Dendritic cell treated with granulocyte-macrophage colony-stimulating factor and Interleukin-4, amounts not matched to agents 40 ng/mL and 50 ng/mL, for 4 days (primary cell): ENCODE measurements at regions not wholly inside any gene's neighbourhood (a gene's known extent, or its start where the extent isn't known, plus 50 kb on each side); places are given as distances from the start of the nearest gene placed in this dataset.

Experiments
- H3K27ac Mint-ChIP-seq: one replicate; pipeline ENCODE4 v1.8.0; 2022; ENCODE audit warnings: mild to moderate bottlenecking, mixed read lengths
- H3K27me3 Mint-ChIP-seq: one replicate; pipeline ENCODE4 v1.8.0; 2022; ENCODE audit warnings: mild to moderate bottlenecking, mixed read lengths
- H3K36me3 Mint-ChIP-seq: one replicate; pipeline ENCODE4 v1.8.0; 2022; ENCODE audit warnings: low read depth, mixed read lengths
- H3K4me1 Mint-ChIP-seq: one replicate; pipeline ENCODE4 v1.8.0; 2022; ENCODE audit warnings: low read depth, mixed read lengths
- H3K4me3 Mint-ChIP-seq: one replicate; pipeline ENCODE4 v1.8.0; 2022; ENCODE audit warnings: mild to moderate bottlenecking, moderate library complexity, mixed read lengths
- H3K9me3 Mint-ChIP-seq: one replicate; pipeline ENCODE4 v1.8.0; 2022; ENCODE audit warnings: mixed read lengths
- intact Hi-C: fragments of 100-400 bp; cut with micrococcal nuclease; formaldehyde crosslinking; loops from one replicate; pipeline ENCODE4 v1.15.0; 2022

- H3K4me1 Mint-ChIP-seq: no peaks in the 10 kb centered on the region
- no peaks in the 10 kb centered on the region for H3K9me3 Mint-ChIP-seq
- intact Hi-C loops: no loop called here
- H3K27me3 Mint-ChIP-seq: peaks cover 1% of the 10 kb centered on the region
- no peaks in the 10 kb centered on the region for H3K36me3 Mint-ChIP-seq
- H3K4me3 Mint-ChIP-seq: no peak overlapping the region
- H3K27ac Mint-ChIP-seq: no peak overlapping the region
These were observed 80.7 kb downstream of the DIPK2A start for GRCh38 chr3:144052275-144052674.

GRCh38 chr3:144053121-144053520 lies 81.5 kb downstream of the DIPK2A start:
- Mint-ChIP-seq H3K9me3 (no peaks in the 10 kb centered on the region), H3K4me1 (no peaks in the 10 kb centered on the region), H3K27ac (no peak overlapping the region), H3K36me3 (no peaks in the 10 kb centered on the region), H3K27me3 (peaks cover 1% of the 10 kb centered on the region), H3K4me3 (no peak overlapping the region)
- intact Hi-C loops: no loop called here

- H3K27me3 Mint-ChIP-seq: peaks cover 1% of the 10 kb centered on the region
- no peak overlapping the region for H3K4me3 Mint-ChIP-seq
- H3K36me3 Mint-ChIP-seq: no peaks in the 10 kb centered on the region
- no peaks in the 10 kb centered on the region for H3K4me1 Mint-ChIP-seq
- intact Hi-C loops: no loop called here
- no peak overlapping the region for H3K27ac Mint-ChIP-seq
- no peaks in the 10 kb centered on the region for H3K9me3 Mint-ChIP-seq
These were observed 83.1 kb downstream of the DIPK2A start for GRCh38 chr3:144054766-144055165.

GRCh38 chr3:144055604-144056003 lies 84.0 kb downstream of the DIPK2A start:
- no peaks in the 10 kb centered on the region for H3K4me1 Mint-ChIP-seq
- intact Hi-C loops: no loop called here
- H3K27me3 Mint-ChIP-seq: peaks cover 1% of the 10 kb centered on the region
- H3K4me3 Mint-ChIP-seq: no peak overlapping the region
- no peak overlapping the region for H3K27ac Mint-ChIP-seq
- no peaks in the 10 kb centered on the region for H3K9me3 Mint-ChIP-seq
- no peaks in the 10 kb centered on the region for H3K36me3 Mint-ChIP-seq

GRCh38 chr3:144058713-144059112 lies 87.1 kb downstream of the DIPK2A start:
- H3K27me3 Mint-ChIP-seq: no peaks in the 10 kb centered on the region
- intact Hi-C loops: no loop called here
- H3K27ac Mint-ChIP-seq: no peak overlapping the region
- no peaks in the 10 kb centered on the region for H3K4me1 Mint-ChIP-seq
- H3K36me3 Mint-ChIP-seq: no peaks in the 10 kb centered on the region
- no peak overlapping the region for H3K4me3 Mint-ChIP-seq
- no peaks in the 10 kb centered on the region for H3K9me3 Mint-ChIP-seq

- H3K27me3 Mint-ChIP-seq: no peaks in the 10 kb centered on the region
- H3K27ac Mint-ChIP-seq: no peak overlapping the region
- intact Hi-C loops: no loop called here
- no peak overlapping the region for H3K4me3 Mint-ChIP-seq
- H3K36me3 Mint-ChIP-seq: no peaks in the 10 kb centered on the region
- no peaks in the 10 kb centered on the region for H3K9me3 Mint-ChIP-seq
- H3K4me1 Mint-ChIP-seq: no peaks in the 10 kb centered on the region
These were observed 87.9 kb downstream of the DIPK2A start for GRCh38 chr3:144059481-144059880.

GRCh38 chr3:144060881-144061280 lies 89.3 kb downstream of the DIPK2A start:
- no peaks in the 10 kb centered on the region for H3K4me1 Mint-ChIP-seq
- intact Hi-C loops: no loop called here
- no peak overlapping the region for H3K27ac Mint-ChIP-seq
- H3K36me3 Mint-ChIP-seq: no peaks in the 10 kb centered on the region
- no peaks in the 10 kb centered on the region for H3K9me3 Mint-ChIP-seq
- H3K27me3 Mint-ChIP-seq: no peaks in the 10 kb centered on the region
- H3K4me3 Mint-ChIP-seq: no peak overlapping the region

- H3K27me3 Mint-ChIP-seq: no peaks in the 10 kb centered on the region
- no peak overlapping the region for H3K27ac Mint-ChIP-seq
- intact Hi-C loops: no loop called here
- H3K4me3 Mint-ChIP-seq: no peak overlapping the region
- H3K36me3 Mint-ChIP-seq: no peaks in the 10 kb centered on the region
- no peaks in the 10 kb centered on the region for H3K4me1 Mint-ChIP-seq
- no peaks in the 10 kb centered on the region for H3K9me3 Mint-ChIP-seq
These were observed 91.7 kb downstream of the DIPK2A start for GRCh38 chr3:144063306-144063705.

- H3K36me3 Mint-ChIP-seq: no peaks in the 10 kb centered on the region
- no peaks in the 10 kb centered on the region for H3K4me1 Mint-ChIP-seq
- no peak overlapping the region for H3K4me3 Mint-ChIP-seq
- intact Hi-C loops: no loop called here
- H3K9me3 Mint-ChIP-seq: peaks cover 24% of the 10 kb centered on the region
- H3K27me3 Mint-ChIP-seq: no peaks in the 10 kb centered on the region
- H3K27ac Mint-ChIP-seq: no peak overlapping the region
These were observed 95.4 kb downstream of the DIPK2A start for GRCh38 chr3:144067059-144067458.

GRCh38 chr3:144073698-144074097 lies 102.1 kb downstream of the DIPK2A start:
- no peaks in the 10 kb centered on the region for H3K27me3 Mint-ChIP-seq
- H3K4me1 Mint-ChIP-seq: no peaks in the 10 kb centered on the region

GRCh38 chr3:144079634-144080033 lies 108.0 kb downstream of the DIPK2A start:
- no peaks in the 10 kb centered on the region for H3K36me3 Mint-ChIP-seq
- no peaks in the 10 kb centered on the region for H3K4me1 Mint-ChIP-seq
- H3K9me3 Mint-ChIP-seq: no peaks in the 10 kb centered on the region
- H3K27me3 Mint-ChIP-seq: no peaks in the 10 kb centered on the region
- intact Hi-C loops: no loop called here
- no peak overlapping the region for H3K4me3 Mint-ChIP-seq
- no peak overlapping the region for H3K27ac Mint-ChIP-seq

More at GRCh38 chr3:144073698-144074097, 102.1 kb downstream of the DIPK2A start:
- Mint-ChIP-seq H3K27ac (no peak overlapping the region), H3K36me3 (no peaks in the 10 kb centered on the region), H3K9me3 (peaks cover 30% of the 10 kb centered on the region), H3K4me3 (no peak overlapping the region)
- intact Hi-C loops: no loop called here

- intact Hi-C loops: no loop called here
- H3K4me3 Mint-ChIP-seq: no peak overlapping the region
- no peaks in the 10 kb centered on the region for H3K9me3 Mint-ChIP-seq
- no peaks in the 10 kb centered on the region for H3K36me3 Mint-ChIP-seq
- H3K4me1 Mint-ChIP-seq: peaks cover 5% of the 10 kb centered on the region
- no peak overlapping the region for H3K27ac Mint-ChIP-seq
- H3K27me3 Mint-ChIP-seq: peaks cover 2% of the 10 kb centered on the region
These were observed 113.3 kb downstream of the DIPK2A start for GRCh38 chr3:144084929-144085328.

GRCh38 chr3:144085964-144086363 lies 114.3 kb downstream of the DIPK2A start:
- H3K27me3 Mint-ChIP-seq: peaks cover 2% of the 10 kb centered on the region
- peaks cover 5% of the 10 kb centered on the region for H3K4me1 Mint-ChIP-seq
- H3K4me3 Mint-ChIP-seq: no peak overlapping the region
- no peaks in the 10 kb centered on the region for H3K9me3 Mint-ChIP-seq
- H3K27ac Mint-ChIP-seq: no peak overlapping the region
- H3K36me3 Mint-ChIP-seq: no peaks in the 10 kb centered on the region
- intact Hi-C loops: no loop called here

- no peaks in the 10 kb centered on the region for H3K36me3 Mint-ChIP-seq
- H3K9me3 Mint-ChIP-seq: peaks cover 23% of the 10 kb centered on the region
- H3K4me3 Mint-ChIP-seq: no peak overlapping the region
- no peaks in the 10 kb centered on the region for H3K4me1 Mint-ChIP-seq
- H3K27ac Mint-ChIP-seq: no peak overlapping the region
- intact Hi-C loops: no loop called here
- no peaks in the 10 kb centered on the region for H3K27me3 Mint-ChIP-seq
These were observed 124.4 kb downstream of the DIPK2A start for GRCh38 chr3:144096016-144096415.

- intact Hi-C loops: no loop called here
- Mint-ChIP-seq H3K27ac (no peak overlapping the region), H3K4me1 (no peaks in the 10 kb centered on the region), H3K9me3 (peaks cover 23% of the 10 kb centered on the region), H3K36me3 (no peaks in the 10 kb centered on the region), H3K4me3 (no peak overlapping the region), H3K27me3 (no peaks in the 10 kb centered on the region)
These were observed 125.5 kb downstream of the DIPK2A start for GRCh38 chr3:144097163-144097562.
